GM12891 (cell line): ENCODE measurements at regions not wholly inside any gene's neighbourhood (a gene's known extent, or its start where the extent isn't known, plus 50 kb on each side); places are given as distances from the start of the nearest gene placed in this dataset.

Experiments used
- POLR2A ChIP-seq: IDR thresholded peaks from 2 replicates; pipeline ENCODE4 v1.6.1; 2011; ENCODE audit warnings: low read depth, low read length, control low read depth
- POLR2AphosphoS5 ChIP-seq: IDR thresholded peaks from 2 replicates; pipeline ENCODE4 v1.6.1; 2011; ENCODE audit warnings: low read depth, low read length, control low read depth
- POU2F2 ChIP-seq: IDR thresholded peaks from 2 replicates; pipeline ENCODE4 v1.6.1; 2011; ENCODE audit warnings: low read depth, mild to moderate bottlenecking, control low read depth, low read length, moderate library complexity
- TAF1 ChIP-seq: IDR thresholded peaks from 2 replicates; pipeline ENCODE4 v1.6.1; 2011; ENCODE audit warnings: low read depth, low read length, control low read depth

DNA sequence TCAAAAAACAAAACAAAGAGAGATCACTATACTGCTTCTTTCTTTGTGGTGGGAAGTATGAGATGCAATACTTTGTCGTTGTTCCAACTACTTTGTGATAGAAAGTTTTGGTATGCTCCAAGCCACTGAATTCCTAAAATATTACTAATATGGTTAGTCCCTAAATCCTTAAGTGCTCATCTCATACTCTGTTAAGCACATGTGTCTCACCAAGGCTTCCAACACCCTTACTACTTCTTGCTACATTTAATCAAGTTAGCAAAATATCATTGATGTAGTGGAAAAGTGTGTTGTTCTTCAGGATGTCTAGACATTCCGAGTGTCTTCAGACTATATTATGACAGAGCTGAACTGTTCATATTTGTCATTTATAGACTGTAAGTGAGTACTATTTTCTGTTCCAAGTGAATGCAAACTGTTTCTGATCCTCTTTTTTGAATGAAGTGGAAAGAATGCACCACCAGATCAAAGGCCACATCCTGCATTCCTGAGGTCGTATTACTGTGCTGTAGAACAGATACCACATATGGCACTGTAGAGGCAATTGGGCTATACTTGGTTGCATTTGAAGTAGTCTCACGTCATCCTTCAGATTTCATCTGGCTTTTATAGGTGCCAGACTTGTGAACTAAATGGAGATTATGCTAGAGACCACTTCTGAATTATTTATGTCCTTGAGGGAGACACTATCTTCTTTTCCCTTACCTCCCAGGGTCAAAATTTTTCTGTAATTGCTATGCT lies 298.4 kb upstream of the ZNF521 start:
- TF ChIP-seq POLR2AphosphoS5 (no peak), POLR2A (no peak), TAF1 (no peak), POU2F2 (no peak)
